GM19351 (cell line): ENCODE measurements at regions not wholly inside any gene's neighbourhood (a gene's known extent, or its start where the extent isn't known, plus 50 kb on each side); places are given as distances from the start of the nearest gene placed in this dataset.

Experiments used
- ATAC-seq: cut with Tn5 transposase; IDR thresholded peaks from one replicate; pipeline ENCODE4 v1.9.1; 2021; ENCODE audit warnings: mild to moderate bottlenecking, moderate library complexity; ENCODE audit not compliant: unreplicated experiment

GRCh38 chr5:117286813-117287212 lies 712.2 kb upstream of the SEMA6A start:
- ATAC-seq = no peak

- no peak for ATAC-seq
Observed at GRCh38 chr5:117271656-117272055, 697.0 kb upstream of the SEMA6A start.

GRCh38 chr5:117266280-117266679 lies 691.7 kb upstream of the SEMA6A start:
- no peak for ATAC-seq

GRCh38 chr5:117263231-117263630 lies 688.6 kb upstream of the SEMA6A start:
- no peak for ATAC-seq

GRCh38 chr5:117262572-117263131 lies 688.0 kb upstream of the SEMA6A start:
- ATAC-seq = no peak

- no peak for ATAC-seq
Observed at GRCh38 chr5:117261948-117262571, 687.4 kb upstream of the SEMA6A start.

GRCh38 chr5:117255211-117256027 lies 680.8 kb upstream of the SEMA6A start:
- ATAC-seq = no peak

GRCh38 chr5:117252566-117252965 lies 677.9 kb upstream of the SEMA6A start:
- ATAC-seq = no peak

GRCh38 chr5:117249086-117249815 lies 674.6 kb upstream of the SEMA6A start:
- ATAC-seq = no peak

GRCh38 chr5:117246424-117246823 lies 671.8 kb upstream of the SEMA6A start:
- no peak for ATAC-seq

GRCh38 chr5:117245130-117245529 lies 670.5 kb upstream of the SEMA6A start:
- ATAC-seq = peak; percentile 51

GRCh38 chr5:117242028-117242427 lies 667.4 kb upstream of the SEMA6A start:
- no peak for ATAC-seq

GRCh38 chr5:117236941-117237340 lies 662.3 kb upstream of the SEMA6A start:
- ATAC-seq = no peak

- ATAC-seq = no peak
Observed at GRCh38 chr5:117235786-117236185, 661.2 kb upstream of the SEMA6A start.

- ATAC-seq = no peak
Observed at GRCh38 chr5:117230375-117230774, 655.8 kb upstream of the SEMA6A start.

- ATAC-seq = no peak
Observed at GRCh38 chr5:117220730-117221129, 646.1 kb upstream of the SEMA6A start.

GRCh38 chr5:117218789-117219188 lies 644.2 kb upstream of the SEMA6A start:
- no peak for ATAC-seq

- no peak for ATAC-seq
Observed at GRCh38 chr5:117212866-117213265, 638.2 kb upstream of the SEMA6A start.

GRCh38 chr5:117210796-117211195 lies 636.2 kb upstream of the SEMA6A start:
- ATAC-seq = no peak

GRCh38 chr5:117209479-117209878 lies 634.9 kb upstream of the SEMA6A start:
- ATAC-seq = no peak

GRCh38 chr5:117207088-117207668 lies 632.6 kb upstream of the SEMA6A start:
- ATAC-seq = no peak
